IPS-18c (cell line): ENCODE measurements at regions not wholly inside any gene's neighbourhood (a gene's known extent, or its start where the extent isn't known, plus 50 kb on each side); places are given as distances from the start of the nearest gene placed in this dataset.

Source experiments
- H3K4me3 ChIP-seq: 2 replicates; pipeline ENCODE4 v1.7.0; 2013; ENCODE audit warnings: low read depth, mild to moderate bottlenecking, low read length, moderate library complexity; ENCODE audit not compliant: insufficient read depth
- H3K9me3 ChIP-seq: one replicate; pipeline ENCODE4 v1.6.1; 2013; ENCODE audit warnings: mild to moderate bottlenecking, low read length, moderate library complexity; ENCODE audit not compliant: control insufficient read depth, insufficient read depth

- H3K9me3 ChIP-seq: no peaks in the 10 kb centered on the region
These were observed 114.2 kb downstream of the CCDC34 start for GRCh38 chr11:27248576-27249509.

DNA sequence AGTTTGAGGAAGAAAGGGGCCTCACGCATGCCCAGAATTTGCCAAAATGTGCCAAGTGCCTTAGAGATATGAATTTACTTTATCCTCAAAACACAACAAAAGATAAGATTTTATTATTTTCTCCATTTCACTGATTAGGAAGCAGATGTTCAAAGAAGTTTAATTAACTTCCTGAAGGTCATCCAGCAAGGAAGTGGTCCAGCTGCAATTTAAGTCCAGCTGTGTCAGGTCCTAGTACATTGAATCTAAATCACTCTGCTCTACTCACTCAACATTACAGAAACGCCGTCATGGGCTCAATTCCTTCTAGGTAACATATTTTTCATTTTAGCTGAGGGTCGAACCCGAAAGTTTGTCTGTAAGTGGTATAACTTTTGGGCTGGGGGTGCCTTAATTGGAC, 115.4 kb downstream of the CCDC34 start:
- Histone ChIP-seq H3K4me3 (no peak overlapping the region), H3K9me3 (no peaks in the 10 kb centered on the region)

More at GRCh38 chr11:27248576-27249509, 114.2 kb downstream of the CCDC34 start:
- no peak overlapping the region for H3K4me3 ChIP-seq

- no peaks in the 10 kb centered on the region for H3K9me3 ChIP-seq
- no peak overlapping the region for H3K4me3 ChIP-seq
These were observed 116.1 kb downstream of the CCDC34 start for GRCh38 chr11:27246925-27247324.

- Histone ChIP-seq H3K9me3 (no peaks in the 10 kb centered on the region), H3K4me3 (no peak overlapping the region)
These were observed 118.1 kb downstream of the CCDC34 start for GRCh38 chr11:27244900-27245299.

DNA sequence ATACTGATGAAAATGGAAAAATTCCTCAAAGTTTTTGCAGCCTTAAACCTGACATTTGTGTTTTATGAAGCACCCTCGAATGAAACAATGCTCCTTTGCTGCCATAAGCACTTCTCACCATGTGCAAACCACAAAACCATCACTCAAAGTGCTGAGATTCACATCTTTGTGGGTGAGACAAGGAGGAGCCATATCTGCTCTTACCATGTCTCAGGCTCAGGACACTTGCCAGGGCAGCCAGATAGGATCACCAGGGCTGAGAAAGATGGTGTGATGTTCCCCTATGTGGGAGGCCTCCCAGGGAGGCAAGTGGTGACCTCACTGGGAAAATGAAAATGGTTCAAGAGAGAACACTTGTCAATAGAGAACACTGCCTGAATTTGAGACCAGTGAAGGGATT, 120.4 kb downstream of the CCDC34 start:
- Histone ChIP-seq H3K9me3 (no peaks in the 10 kb centered on the region), H3K4me3 (no peak overlapping the region)

GRCh38 chr11:27241311-27242122, 121.5 kb downstream of the CCDC34 start:
- no peaks in the 10 kb centered on the region for H3K9me3 ChIP-seq
- H3K4me3 ChIP-seq: no peak overlapping the region

GRCh38 chr11:27239305-27239942, 123.6 kb downstream of the CCDC34 start:
- H3K9me3 ChIP-seq: no peaks in the 10 kb centered on the region
- no peak overlapping the region for H3K4me3 ChIP-seq

DNA sequence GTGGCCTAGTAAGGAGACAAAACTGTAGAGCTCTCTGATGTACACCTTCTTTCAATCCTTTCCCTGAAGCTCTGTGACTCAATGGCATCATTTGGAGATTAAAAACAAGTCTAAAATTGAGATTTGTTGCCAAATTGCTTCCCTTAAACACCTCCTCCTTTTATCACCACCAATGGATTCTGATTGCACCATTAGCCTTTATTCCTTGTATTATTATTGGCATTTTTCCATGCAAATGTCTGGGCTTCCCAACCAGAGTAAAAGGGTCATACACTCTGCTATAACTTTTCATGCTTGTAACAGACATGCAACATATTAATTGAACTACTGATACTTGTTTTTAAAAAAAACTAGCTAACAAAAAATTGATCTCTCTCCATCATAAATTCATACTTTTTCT, 124.2 kb downstream of the CCDC34 start:
- Histone ChIP-seq H3K9me3 (no peaks in the 10 kb centered on the region), H3K4me3 (no peak overlapping the region)

- H3K4me3 ChIP-seq: no peak overlapping the region
- H3K9me3 ChIP-seq: no peaks in the 10 kb centered on the region
These were observed 125.4 kb downstream of the CCDC34 start for GRCh38 chr11:27237643-27238042.

- no peak overlapping the region for H3K4me3 ChIP-seq
- no peaks in the 10 kb centered on the region for H3K9me3 ChIP-seq
These were observed 128.1 kb downstream of the CCDC34 start for GRCh38 chr11:27234961-27235360.

DNA sequence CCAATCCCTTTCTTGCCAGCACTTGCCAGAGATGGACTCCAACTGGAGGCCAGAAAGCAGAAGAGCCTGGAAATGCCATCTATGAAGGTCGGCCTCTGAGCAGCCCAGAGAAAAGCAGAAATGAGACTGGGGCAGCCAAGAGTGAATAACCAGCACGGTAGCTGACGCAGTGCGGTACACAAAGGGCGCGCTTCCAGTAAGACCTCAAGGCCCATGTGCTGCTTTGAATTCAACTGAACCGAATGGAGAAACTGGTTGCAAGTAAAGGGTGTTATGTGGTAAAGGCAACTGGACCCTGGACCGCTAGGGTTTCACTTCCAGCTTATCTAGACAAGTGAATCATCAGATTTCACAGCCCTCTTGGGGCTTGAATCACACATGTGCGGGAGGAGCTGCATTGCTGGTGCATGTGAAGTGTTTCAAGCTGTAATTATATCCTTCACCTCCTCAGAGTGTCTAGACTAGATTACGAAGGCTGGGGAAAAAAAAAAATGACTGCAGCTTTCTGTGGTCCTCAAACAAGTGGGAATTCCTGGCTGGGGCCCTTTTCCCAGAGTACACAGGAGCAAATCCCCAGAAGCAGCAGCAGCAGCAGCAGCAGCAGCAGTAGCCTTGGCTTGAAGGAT, 128.9 kb downstream of the CCDC34 start:
- Histone ChIP-seq H3K9me3 (no peaks in the 10 kb centered on the region), H3K4me3 (no peak overlapping the region)

GRCh38 chr11:27233654-27234042, 129.4 kb downstream of the CCDC34 start:
- Histone ChIP-seq H3K4me3 (no peak overlapping the region), H3K9me3 (no peaks in the 10 kb centered on the region)

DNA sequence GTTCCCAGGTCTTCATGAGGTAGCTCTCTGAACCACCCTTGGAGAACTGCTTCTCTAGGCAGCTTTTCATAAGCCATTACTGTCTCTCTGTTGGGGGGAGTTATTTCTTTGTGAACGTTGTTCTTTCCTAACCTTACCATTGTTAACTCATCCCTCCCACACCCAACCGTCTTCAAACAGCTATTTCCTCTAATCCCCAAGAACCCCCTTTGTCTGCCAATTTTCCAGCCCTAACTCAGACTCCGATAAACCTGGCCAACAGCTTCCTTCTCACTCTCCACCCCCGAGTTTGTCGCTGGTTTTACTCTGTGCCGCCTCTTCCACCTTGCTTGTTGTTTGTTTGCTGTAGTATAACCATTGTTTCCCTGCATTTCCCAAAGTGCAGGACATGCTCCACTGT, 131.5 kb downstream of the CCDC34 start:
- no peak overlapping the region for H3K4me3 ChIP-seq
- H3K9me3 ChIP-seq: no peaks in the 10 kb centered on the region

DNA sequence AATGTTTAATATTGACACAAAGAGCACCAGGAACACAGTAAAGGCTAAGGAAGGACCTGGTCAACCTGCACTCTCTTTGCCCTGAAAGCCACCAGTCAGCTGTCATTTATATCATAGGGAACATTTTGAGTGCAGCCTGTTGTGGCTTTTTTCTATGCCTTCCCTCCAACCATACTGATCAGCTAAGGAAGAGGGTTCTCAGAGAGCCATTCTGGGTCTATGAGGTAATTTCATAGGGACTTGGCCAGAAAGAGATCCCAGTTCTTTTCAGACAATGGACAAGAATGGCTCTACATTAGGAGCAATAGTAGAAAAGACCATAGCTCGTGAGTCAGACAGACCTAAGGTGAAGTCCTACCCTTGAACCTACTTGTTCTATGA, 132.8 kb downstream of the CCDC34 start:
- no peaks in the 10 kb centered on the region for H3K9me3 ChIP-seq
- no peak overlapping the region for H3K4me3 ChIP-seq

GRCh38 chr11:27229511-27230191, 133.4 kb downstream of the CCDC34 start:
- Histone ChIP-seq H3K4me3 (no peak overlapping the region), H3K9me3 (no peaks in the 10 kb centered on the region)

- H3K9me3 ChIP-seq: no peaks in the 10 kb centered on the region
- no peak overlapping the region for H3K4me3 ChIP-seq
These were observed 134.1 kb downstream of the CCDC34 start for GRCh38 chr11:27228906-27229290.
